ENCODE measurements at regions not wholly inside any gene's neighbourhood (a gene's known extent, or its start where the extent isn't known, plus 50 kb on each side); places are given as distances from the start of the nearest gene placed in this dataset.
"Not testable (repeated sequence)": the region's sequence is repeated elsewhere in the genome, so short reads cannot be mapped to it uniquely, and the experiment has no call there.

GRCh38 chr4:188737251-188738002 lies 598.2 kb downstream of the TRIML1 start:
- no peak for DNase-seq (ENCODE audit: low read depth in 3 of 3)

DNA sequence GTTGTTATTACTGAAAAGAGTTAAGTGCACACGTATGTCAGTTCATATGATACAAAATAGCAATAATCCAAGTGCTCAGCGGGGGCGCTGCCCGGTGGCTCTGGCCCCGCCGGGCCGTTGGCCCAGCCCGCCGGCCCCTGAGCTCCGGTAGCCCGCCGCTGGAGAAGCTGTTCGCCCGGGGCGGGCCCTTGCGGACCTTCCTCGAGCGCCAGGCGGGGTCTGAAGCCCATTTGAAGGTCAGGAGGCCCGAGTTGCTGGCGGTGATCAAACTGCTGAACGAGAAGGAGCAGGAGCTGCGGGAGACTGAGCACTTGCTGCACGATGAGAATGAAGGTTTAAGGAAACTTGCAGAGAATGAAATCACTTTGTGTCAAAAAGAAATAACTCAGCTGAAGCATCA lies 599.0 kb downstream of the TRIML1 start:
- DNase-seq (ENCODE audit: low read depth in 3 of 3): not testable (repeated sequence)

DNA sequence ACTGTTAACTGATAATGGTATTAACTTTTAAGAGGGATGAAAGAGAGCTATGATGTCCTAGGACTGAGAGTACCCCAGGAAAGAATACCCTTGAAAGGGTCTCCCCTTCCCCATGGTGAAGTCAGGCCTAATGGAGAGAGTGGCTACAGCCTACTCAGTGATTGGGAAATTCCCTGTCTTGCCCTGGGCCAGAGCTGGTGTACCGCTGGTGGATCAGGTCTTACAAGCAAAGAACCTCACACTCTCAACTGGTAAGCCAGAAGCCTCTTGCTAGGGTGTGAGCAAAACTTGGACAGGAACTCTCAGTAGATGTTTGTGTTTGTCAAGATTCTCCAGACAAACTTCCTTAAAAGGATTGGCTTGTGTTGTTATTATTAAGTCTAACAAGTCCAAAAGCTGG lies 600.9 kb downstream of the TRIML1 start:
- not testable (repeated sequence) for DNase-seq (ENCODE audit: low read depth in 3 of 3)

GRCh38 chr4:188740791-188741190 lies 601.5 kb downstream of the TRIML1 start:
- not testable (repeated sequence) for DNase-seq (ENCODE audit: low read depth in 3 of 3)

GRCh38 chr4:188754372-188755002 lies 615.2 kb downstream of the TRIML1 start:
- no peak for DNase-seq (ENCODE audit: low read depth in 3 of 3)

GRCh38 chr4:188767496-188767895 lies 628.3 kb downstream of the TRIML1 start:
- DNase-seq (ENCODE audit: low read depth in 3 of 3): no peak

DNA sequence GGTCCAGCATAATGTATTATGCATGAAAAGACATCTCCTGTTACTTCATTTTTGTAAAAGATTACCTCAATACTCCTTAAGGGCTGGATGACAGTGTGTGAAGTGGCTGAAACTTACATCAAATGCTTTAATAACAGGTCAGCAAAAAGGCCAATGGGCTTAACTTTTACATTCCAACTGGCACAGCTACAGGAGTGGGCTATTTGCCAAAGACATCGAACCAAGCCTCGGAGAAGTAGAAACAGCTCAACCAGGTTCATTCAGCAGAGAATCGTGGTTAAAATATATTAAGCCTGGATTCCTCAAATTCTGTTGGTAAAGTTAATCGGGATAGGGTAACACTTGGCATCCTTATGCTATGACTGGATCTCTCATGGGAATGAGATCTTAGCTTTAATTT lies 639.7 kb downstream of the TRIML1 start:
- no peak for DNase-seq (ENCODE audit: low read depth in 3 of 3)

GRCh38 chr4:188779581-188779980 lies 640.3 kb downstream of the TRIML1 start:
- DNase-seq (ENCODE audit: low read depth in 3 of 3): no peak

DNA sequence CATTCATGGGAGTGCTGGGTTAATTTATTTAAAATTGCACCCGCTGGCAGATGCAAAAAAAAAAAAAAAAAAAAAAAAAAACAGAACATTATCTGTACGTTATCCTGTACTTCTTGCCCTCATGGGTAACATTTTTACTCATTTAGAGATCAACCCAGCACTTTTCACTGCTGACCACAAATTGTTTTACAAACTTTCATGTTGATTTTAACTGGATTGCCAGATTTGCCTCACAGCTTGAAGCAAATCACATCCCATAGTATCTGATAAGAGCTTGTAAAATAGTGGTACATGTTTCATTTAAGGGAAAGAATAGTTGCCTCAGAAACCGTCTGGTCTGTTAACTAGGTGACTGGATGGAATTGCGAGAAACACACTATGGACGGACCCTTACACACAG lies 640.8 kb downstream of the TRIML1 start:
- no peak for DNase-seq (ENCODE audit: low read depth in 3 of 3)

- DNase-seq (ENCODE audit: low read depth in 3 of 3): no peak
Measured at GRCh38 chr4:188780686-188781085, 641.4 kb downstream of the TRIML1 start.

GRCh38 chr4:188781655-188782054 lies 642.4 kb downstream of the TRIML1 start:
- DNase-seq (ENCODE audit: low read depth in 3 of 3): no peak

- DNase-seq (ENCODE audit: low read depth in 3 of 3): no peak
Measured at GRCh38 chr4:188783175-188783574, 643.9 kb downstream of the TRIML1 start.

- DNase-seq (ENCODE audit: low read depth in 3 of 3): no peak
Measured at GRCh38 chr4:188783606-188784160, 644.4 kb downstream of the TRIML1 start.

- not testable (repeated sequence) for DNase-seq (ENCODE audit: low read depth in 3 of 3)
Measured at GRCh38 chr4:188796600-188796999, 657.4 kb downstream of the TRIML1 start.

DNA sequence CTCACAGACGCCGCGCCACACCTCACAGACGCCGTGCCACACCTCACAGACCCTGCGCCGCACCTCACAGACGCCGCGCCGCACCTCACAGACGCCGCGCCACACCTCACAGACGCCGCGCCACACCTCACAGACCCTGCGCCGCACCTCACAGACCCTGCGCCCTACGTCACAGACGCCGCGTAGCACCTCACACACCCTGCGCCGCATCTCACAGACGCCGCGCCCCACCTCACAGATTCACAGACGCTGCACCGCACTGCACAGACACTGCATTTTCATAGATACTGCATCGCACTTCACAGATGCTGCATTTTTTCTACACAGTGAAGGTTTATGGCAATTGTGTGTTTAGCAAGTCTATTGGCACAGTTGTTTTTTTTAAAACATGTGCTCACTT lies 657.8 kb downstream of the TRIML1 start:
- DNase-seq (ENCODE audit: low read depth in 3 of 3): not testable (repeated sequence)

DNA sequence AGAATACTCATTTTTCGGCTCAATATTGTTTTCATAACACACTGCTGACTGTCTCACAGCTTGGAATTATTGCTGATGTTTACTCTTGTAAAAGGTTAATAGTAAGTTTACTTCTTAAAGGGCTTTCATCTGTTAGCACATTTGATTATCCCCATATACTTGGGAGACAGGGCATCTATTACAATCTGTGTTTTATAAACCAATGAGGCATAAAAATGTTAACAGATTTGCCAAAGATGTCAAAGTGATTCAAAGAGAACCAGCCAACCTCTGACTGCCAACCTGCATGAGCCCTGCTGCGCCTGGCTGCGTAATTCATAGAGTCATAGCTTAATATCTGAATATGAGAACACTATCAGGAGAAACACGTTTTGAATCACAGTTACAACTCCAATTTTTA lies 665.6 kb downstream of the TRIML1 start:
- no peak for DNase-seq (ENCODE audit: low read depth in 3 of 3)

GRCh38 chr4:188811121-188811520 lies 671.9 kb downstream of the TRIML1 start:
- DNase-seq (ENCODE audit: low read depth in 3 of 3): no peak

- DNase-seq (ENCODE audit: low read depth in 3 of 3): no peak
Measured at GRCh38 chr4:188812644-188813043, 673.4 kb downstream of the TRIML1 start.

- no peak for DNase-seq (ENCODE audit: low read depth in 3 of 3)
Measured at GRCh38 chr4:188818300-188818699, 679.1 kb downstream of the TRIML1 start.

GRCh38 chr4:188819233-188819632 lies 680.0 kb downstream of the TRIML1 start:
- no peak for DNase-seq (ENCODE audit: low read depth in 3 of 3)

- no peak for DNase-seq (ENCODE audit: low read depth in 3 of 3)
Measured at GRCh38 chr4:188821500-188821899, 682.3 kb downstream of the TRIML1 start.

DNA sequence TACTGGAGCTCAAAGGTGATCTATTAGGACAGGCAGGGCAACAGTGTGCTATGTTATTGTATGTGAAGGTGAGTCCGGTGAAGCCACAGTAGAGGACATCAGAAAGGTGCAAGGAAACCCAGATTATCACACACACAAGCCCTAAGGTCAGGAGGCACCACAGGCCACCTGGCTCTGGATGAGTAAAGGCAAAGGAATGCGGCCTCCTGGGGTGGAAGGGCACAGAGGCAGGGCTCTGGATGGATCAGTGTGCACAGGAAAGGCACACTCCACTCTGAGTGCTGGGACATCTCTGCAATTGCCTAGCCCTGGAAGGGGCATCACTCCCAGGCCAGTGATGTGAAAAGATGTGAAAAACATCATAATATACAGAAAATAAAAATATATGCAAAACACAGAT lies 683.5 kb downstream of the TRIML1 start:
- no peak for DNase-seq (ENCODE audit: low read depth in 3 of 3)

- DNase-seq (ENCODE audit: low read depth in 3 of 3): no peak
Measured at GRCh38 chr4:188824553-188824952, 685.3 kb downstream of the TRIML1 start.

Data from stimulated activated CD4-positive, alpha-beta T cell treated with anti-CD3 and anti-CD28 coated beads, TNF-alpha, amount 100 ng/mL, for 48 hours (primary cell).